OCI-M2 (cell line): ENCODE measurements at regions not wholly inside any gene's neighbourhood (a gene's known extent, or its start where the extent isn't known, plus 50 kb on each side); places are given as distances from the start of the nearest gene placed in this dataset.

Experiments
- DNase-seq: peaks from one replicate; lab custom pipeline; 2025; ENCODE audit not compliant: unreplicated experiment; lab: John Stamatoyannopoulos, UW

DNA sequence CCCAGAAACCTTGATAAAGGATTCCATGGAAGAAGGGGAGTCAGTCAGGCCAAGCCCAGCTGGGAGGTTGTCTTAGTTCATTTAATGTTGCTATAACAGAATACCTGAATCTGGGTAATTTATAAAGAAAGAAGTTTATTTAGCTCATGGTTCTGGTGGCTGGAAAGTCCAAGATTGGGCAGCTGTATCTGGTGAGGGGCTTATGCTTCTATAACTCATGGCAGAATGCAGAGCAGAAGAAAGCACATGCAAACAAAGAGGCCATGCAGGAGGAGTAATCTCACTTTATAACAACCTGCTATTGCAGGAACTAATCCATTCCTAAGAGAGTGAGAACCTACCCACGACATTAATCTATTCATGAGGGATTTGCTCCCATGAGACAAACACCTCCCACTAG, 54.2 kb upstream of the ANKRD1 start:
- no peak for DNase-seq

- no peak for DNase-seq
These were observed 56.4 kb upstream of the ANKRD1 start for GRCh38 chr10:90977162-90977854.

GRCh38 chr10:90977855-90978486, 57.1 kb upstream of the ANKRD1 start:
- no peak for DNase-seq

DNA sequence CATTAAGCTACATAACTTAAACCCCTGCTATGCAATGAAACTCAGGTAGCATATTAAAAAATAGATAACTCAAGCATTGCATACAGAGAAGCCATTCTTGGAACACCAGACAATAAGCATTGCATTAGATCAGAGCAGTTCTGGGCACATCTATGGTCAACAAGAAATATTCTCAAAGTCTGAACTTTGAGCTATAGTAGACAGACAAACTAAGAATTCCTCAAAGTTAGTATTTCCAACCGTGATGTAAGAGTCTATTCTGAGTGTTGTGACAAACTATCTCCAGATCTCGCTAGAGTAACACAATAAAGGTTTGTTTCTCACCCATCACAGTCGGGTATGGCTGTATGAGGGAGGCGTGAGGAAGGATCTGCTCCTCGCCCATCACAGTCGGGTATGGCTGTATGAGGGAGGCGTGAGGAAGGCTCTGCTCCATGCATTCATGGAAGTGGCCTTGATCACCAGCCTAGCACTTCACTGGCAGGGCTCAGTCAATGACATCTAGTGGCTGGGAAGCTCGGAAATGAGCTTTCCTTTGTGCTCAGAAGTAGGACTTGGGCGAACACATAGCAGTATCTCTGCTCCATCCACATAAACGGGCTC, 61.6 kb upstream of the ANKRD1 start:
- no peak for DNase-seq

- no peak for DNase-seq
These were observed 63.1 kb upstream of the ANKRD1 start for GRCh38 chr10:90983914-90984549.

DNA sequence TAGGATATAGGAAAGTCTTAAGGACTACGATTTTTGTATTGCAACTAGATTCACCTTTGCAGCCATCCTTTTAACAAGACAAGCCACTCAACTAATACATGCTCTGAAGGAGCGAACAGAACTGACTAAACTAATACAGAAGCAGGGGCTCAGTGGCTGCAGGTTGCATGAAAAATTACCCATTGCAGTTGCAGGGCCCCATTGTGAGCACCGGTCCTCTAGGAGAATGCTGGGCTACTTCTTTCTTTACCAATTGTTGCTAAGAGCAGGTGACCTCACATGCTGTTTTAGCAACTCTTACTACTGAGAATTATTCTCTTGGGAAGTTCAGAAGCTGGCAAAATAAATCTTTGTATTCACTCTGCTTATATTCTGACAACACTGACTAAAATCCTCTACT, 64.0 kb upstream of the ANKRD1 start:
- DNase-seq = no peak

DNA sequence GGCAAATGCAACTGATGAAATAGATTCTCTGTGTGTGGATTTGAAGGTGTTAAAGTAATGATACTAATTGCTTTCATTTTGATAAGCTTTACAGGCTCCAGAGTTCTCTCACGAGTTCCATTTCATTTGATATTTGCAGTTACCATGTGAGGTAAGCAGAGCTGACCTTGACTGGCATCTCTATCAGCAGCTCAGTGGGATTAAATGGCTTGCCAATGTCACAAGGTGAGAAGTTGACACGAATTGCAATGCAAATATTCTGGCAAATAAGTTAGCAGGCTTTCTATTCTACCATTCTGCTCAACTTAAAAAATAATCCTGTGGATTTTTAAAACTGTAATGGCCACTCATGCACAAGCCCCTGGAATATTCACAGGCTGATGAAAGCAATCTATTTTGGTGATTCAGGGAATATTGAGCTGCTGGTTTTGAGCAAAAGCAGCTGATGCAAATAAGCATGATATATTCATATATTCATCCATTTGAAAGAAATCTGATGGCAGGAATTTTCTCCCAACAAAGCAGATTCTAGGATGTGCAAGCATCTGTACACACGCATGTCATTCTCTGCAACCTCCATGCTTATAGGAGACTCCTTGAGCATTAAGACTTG, 64.5 kb upstream of the ANKRD1 start:
- no peak for DNase-seq

DNA sequence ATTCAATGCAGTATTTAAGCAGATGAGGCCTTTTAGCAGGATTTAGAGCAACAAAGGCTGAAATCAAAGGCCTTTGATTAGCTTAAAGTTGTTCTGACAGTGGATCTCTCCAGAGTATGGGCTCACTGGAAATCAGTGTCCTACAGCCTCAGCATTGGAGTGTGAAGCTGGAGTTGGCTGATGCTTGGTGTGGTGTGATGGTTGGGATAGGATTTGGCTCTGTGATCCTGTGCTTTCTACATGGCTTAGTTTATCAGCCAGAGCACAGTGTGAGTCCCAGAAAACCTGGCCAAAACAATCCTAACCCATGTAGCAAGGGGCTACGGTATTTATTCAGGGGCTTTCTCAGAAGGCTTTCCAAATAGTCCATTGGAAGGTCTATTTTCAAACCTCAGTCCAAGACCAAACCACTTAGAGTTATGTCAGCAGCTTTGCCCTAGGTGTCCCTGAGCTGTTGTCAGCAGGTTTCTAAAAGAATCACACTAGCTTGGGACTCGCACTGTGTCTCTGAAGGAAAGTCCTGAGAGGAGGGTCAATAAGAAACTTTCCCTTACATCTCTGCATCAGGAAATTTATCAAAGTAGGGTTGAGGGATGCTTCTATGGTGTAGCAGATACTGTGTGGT, 65.4 kb upstream of the ANKRD1 start:
- no peak for DNase-seq

DNA sequence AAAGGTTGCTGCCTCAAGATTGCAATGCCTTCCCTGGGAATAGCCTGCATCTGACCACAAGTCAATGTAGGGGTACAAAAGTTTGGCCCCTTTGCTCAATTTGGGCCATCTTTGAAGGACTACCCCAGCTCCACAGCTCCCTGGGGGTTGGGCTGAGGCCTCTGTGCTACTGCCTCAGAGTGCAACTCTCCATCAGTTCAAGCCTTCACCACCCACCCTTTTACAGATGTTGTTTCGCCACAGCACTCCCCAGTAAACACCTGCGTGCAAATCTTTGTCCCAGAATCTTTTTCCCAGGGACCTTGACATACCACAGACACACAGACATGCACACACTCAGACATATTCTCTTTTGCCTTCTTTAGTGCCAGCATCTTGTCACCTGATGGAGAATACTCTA, 66.0 kb upstream of the ANKRD1 start:
- DNase-seq = no peak

GRCh38 chr10:90987383-90987782, 66.5 kb upstream of the ANKRD1 start:
- no peak for DNase-seq

- no peak for DNase-seq
These were observed 67.1 kb upstream of the ANKRD1 start for GRCh38 chr10:90988024-90988423.

GRCh38 chr10:90988802-90989201, 67.9 kb upstream of the ANKRD1 start:
- no peak for DNase-seq

GRCh38 chr10:90989378-90989777, 68.5 kb upstream of the ANKRD1 start:
- DNase-seq = no peak

DNA sequence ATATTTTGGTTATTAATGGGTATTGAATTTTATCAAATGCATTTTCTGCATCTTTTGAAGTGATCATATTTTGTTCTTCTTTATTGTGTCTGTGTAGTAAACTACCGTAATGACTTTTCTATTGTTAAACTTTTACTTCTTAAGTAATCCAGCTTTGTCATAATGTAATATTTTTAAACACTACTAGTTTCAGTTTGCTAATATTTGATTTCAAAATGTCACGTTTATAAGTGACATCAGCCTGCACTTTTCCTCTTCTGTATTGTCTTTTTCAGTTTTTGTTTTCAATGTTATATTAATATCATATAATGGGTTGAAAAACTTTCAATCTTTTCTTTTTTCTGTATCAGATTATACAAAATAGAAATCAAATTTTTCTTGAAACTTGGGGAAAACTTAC, 71.6 kb upstream of the ANKRD1 start:
- DNase-seq = no peak

GRCh38 chr10:90993340-90993739, 72.5 kb upstream of the ANKRD1 start:
- no peak for DNase-seq

DNA sequence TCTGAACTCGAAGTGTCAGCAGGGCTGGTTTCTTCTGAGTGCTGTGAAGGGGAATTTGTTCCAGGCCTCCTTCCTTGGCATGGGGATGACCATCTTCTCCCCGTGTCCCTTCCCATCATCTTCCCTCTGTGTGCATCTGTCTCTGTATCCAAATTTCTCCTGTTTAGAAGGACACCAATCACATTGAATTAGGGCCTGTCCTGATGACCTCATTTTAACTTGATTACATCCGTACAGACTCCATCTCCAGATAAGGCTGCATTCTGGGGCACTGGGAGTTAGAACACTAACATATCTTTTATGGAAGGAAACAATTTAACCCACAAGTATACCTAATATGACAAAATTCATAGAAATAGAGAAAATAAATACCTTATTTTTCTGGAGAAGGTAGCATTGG, 76.8 kb upstream of the ANKRD1 start:
- DNase-seq = no peak

DNA sequence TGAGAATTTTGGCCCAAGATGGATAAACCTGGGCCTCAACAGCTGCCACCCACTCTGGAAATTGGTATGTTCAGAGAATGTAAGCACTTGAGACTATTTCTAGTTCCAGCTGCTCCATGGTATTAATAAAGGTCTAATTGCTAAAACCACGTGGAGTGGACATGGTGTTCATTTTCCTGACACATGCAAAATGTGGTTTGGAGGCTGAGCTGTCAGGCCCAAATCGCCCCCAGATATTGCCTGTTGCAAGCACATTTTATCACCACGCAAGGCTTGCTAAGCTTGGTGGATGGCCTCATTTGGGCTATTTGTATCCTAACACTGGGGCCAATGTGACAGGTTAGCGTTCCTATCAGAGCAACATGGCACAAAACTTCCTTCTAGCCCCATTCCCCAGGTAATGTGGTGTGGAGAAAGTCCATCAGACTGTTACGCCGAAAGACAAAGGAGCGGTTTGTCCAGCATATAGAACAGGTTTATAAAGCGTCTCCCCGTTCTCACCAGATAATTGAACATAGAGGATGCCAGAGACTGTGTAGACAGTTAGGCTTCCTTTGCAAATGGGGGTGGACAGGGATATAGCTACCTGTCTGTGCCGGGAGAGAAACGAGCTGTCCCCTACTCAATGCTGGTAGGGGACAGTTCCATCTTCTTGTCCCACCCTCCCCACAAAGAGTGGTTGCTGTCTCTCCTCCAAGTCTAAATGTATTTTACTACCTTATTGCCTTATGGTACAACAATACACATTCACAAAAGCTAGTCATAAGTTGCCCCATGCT, 78.0 kb upstream of the ANKRD1 start:
- DNase-seq = no peak

GRCh38 chr10:90999512-91000172, 78.8 kb upstream of the ANKRD1 start:
- DNase-seq = no peak

DNA sequence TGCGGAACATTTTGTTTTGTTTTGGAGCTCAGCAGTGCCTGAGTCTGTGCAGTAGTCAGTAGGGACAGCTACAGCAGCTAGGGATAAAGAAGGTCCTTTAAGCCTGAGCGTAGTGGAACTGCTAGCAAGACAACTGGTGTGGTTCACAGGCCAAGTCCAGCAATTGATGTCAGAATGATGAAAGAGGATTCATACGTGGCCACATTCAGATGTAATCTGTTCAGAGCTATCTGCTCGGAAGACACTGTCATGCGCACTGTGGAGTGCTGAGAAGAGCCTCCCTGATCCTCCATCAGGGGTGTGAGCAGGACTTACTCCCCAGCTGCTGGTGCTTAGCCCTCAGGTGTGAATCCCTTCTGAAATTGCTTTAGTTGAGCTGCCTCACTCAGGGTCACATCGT, 79.6 kb upstream of the ANKRD1 start:
- no peak for DNase-seq

GRCh38 chr10:91000985-91001384, 80.1 kb upstream of the ANKRD1 start:
- DNase-seq = no peak
